K562 (cell line): ENCODE measurements at regions not wholly inside any gene's neighbourhood (a gene's known extent, or its start where the extent isn't known, plus 50 kb on each side); places are given as distances from the start of the nearest gene placed in this dataset.

Source experiments
- CTCF ChIP-seq, 3 experiments: IDR thresholded peaks in 2 of 3; conservative IDR thresholded peaks in 1 of 3; 2 replicates each; pipeline ENCODE4 v1.5.1; 2011 to 2012; ENCODE audit warnings: low read length in 3 of 3, mild to moderate bottlenecking in 3 of 3, control low read depth in 2 of 3, improper control_type of control experiment in 1 of 3, inconsistent platforms in 1 of 3, low read depth in 1 of 3, mixed read lengths in 1 of 3, moderate library complexity in 1 of 3; ENCODE audit not compliant: insufficient read depth in 2 of 3
- HNRNPK ChIP-seq: fragments of 200-400 bp; formaldehyde crosslinking; IDR thresholded peaks from one replicate; pipeline ENCODE4 v1.6.1; 2018; ENCODE audit warnings: mild to moderate bottlenecking, low read depth, low read length; ENCODE audit not compliant: poor library complexity, severe bottlenecking
- NR0B1 ChIP-seq: fragments of 450-650 bp; IDR thresholded peaks from one replicate; pipeline ENCODE4 v1.6.1; 2018; ENCODE audit warnings: mild to moderate bottlenecking, moderate library complexity; ENCODE audit not compliant: partially characterized antibody
- RAD21 ChIP-seq, 2 experiments: fragments of 250-450 bp in 1 of 2; fragments of 450-650 bp in 1 of 2; sonication (Bioruptor Pico) in 1 of 2; formaldehyde crosslinking in 1 of 2; IDR thresholded peaks in 1 of 2; conservative IDR thresholded peaks in 1 of 2; 2 replicates each; pipeline versions ENCODE4 v1.4.0 to v1.8.0; 2020 to 2022; ENCODE audit warnings: mild to moderate bottlenecking in 2 of 2, moderate library complexity in 1 of 2
- RNF2 ChIP-seq: sonication (generic); IDR thresholded peaks from 2 replicates; pipeline ENCODE4 v1.6.1; 2016
- SIN3A ChIP-seq, 2 experiments: fragments of 150-350 bp in 1 of 2; IDR thresholded peaks; 2 replicates each; pipeline ENCODE4 v1.6.1; 2011 to 2016; ENCODE audit warnings: borderline replicate concordance in 2 of 2, low read depth in 2 of 2, low read length in 2 of 2, mild to moderate bottlenecking in 2 of 2, moderate library complexity in 2 of 2; ENCODE audit not compliant: control insufficient read depth in 1 of 2
- SMAD1 ChIP-seq: fragments of 150-350 bp; IDR thresholded peaks from 2 replicates; pipeline ENCODE4 v1.6.1; 2014; ENCODE audit warnings: low read length, low read depth; ENCODE audit not compliant: partially characterized antibody
- SMC3 ChIP-seq: conservative IDR thresholded peaks from 2 replicates; pipeline ENCODE4 v1.6.1; 2011; ENCODE audit warnings: low read depth, low read length, improper control_type of control experiment; ENCODE audit not compliant: insufficient read depth
- SNAPC5 ChIP-seq: fragments of 250-450 bp; sonication (Bioruptor Pico); IDR thresholded peaks from 2 replicates; pipeline ENCODE4 v1.8.0; 2021; ENCODE audit warnings: moderate library complexity, mild to moderate bottlenecking, inconsistent platforms
- SP1 ChIP-seq: sonication (generic); formaldehyde crosslinking; IDR thresholded peaks from 2 replicates; pipeline ENCODE4 v1.8.1; 2022; ENCODE audit warnings: mild to moderate bottlenecking, missing genetic modification reagents
- ZFX ChIP-seq: sonication (generic); formaldehyde crosslinking; IDR thresholded peaks from 2 replicates; pipeline ENCODE4 v1.8.0; 2022; ENCODE audit warnings: mild to moderate bottlenecking, missing genetic modification reagents, moderate library complexity

GRCh38 chr12:84689638-84690037 lies 223.0 kb downstream of the SLC6A15 start:
- TF ChIP-seq SIN3A (IDR thresholded peaks at IDR 0.05; ENCODE audit: borderline replicate concordance in 2 of 2, control insufficient read depth in 1 of 2, low read depth in 2 of 2, low read length in 2 of 2) = no peak
- TF ChIP-seq SP1 (CRISPR knock-in tag) = no peak
- TF ChIP-seq HNRNPK = no peak
- TF ChIP-seq SNAPC5 (CRISPR knock-in tag) = no peak
- no peak for TF ChIP-seq CTCF (IDR thresholded peaks at IDR 0.05 in 2 of 3, conservative IDR thresholded peaks at IDR 0.05 in 1 of 3; ENCODE audit: insufficient read depth in 2 of 3, low read depth in 1 of 3, low read length in 3 of 3)
- no peak for TF ChIP-seq RAD21 (CRISPR knock-in tag; conservative IDR thresholded peaks at IDR 0.05 in 1 of 2, IDR thresholded peaks at IDR 0.05 in 1 of 2)
- TF ChIP-seq SMC3 = no peak
- no peak for TF ChIP-seq RNF2
- no peak for TF ChIP-seq ZFX (CRISPR knock-in tag)
- TF ChIP-seq SMAD1 = no peak
- TF ChIP-seq NR0B1 = no peak
